Thyroid gland (tissue), 4 donors: ENCODE measurements at regions not wholly inside any gene's neighbourhood (a gene's known extent, or its start where the extent isn't known, plus 50 kb on each side); places are given as distances from the start of the nearest gene placed in this dataset.

ENCODE experiments used
- POLR2A ChIP-seq, 2 donors: fragments of 450-650 bp; IDR thresholded peaks; one replicate each; pipeline ENCODE4 v1.6.1; 2017; ENCODE audit warnings: antibody characterized with exemption in 2 of 2, mild to moderate bottlenecking in 2 of 2, moderate library complexity in 1 of 2
- TF ChIP-seq, protein P1 (sequence below), 6 experiments: fragments of 200-600 bp in 3 of 6; fragments of 450-650 bp in 3 of 6; sonication (generic) in 3 of 6; IDR thresholded peaks; one replicate each; pipeline ENCODE4 v1.5.1; 2016 to 2019; ENCODE audit warnings: antibody characterized with exemption in 6 of 6, mild to moderate bottlenecking in 2 of 6, inconsistent platforms in 1 of 6, moderate library complexity in 1 of 6

DNA sequence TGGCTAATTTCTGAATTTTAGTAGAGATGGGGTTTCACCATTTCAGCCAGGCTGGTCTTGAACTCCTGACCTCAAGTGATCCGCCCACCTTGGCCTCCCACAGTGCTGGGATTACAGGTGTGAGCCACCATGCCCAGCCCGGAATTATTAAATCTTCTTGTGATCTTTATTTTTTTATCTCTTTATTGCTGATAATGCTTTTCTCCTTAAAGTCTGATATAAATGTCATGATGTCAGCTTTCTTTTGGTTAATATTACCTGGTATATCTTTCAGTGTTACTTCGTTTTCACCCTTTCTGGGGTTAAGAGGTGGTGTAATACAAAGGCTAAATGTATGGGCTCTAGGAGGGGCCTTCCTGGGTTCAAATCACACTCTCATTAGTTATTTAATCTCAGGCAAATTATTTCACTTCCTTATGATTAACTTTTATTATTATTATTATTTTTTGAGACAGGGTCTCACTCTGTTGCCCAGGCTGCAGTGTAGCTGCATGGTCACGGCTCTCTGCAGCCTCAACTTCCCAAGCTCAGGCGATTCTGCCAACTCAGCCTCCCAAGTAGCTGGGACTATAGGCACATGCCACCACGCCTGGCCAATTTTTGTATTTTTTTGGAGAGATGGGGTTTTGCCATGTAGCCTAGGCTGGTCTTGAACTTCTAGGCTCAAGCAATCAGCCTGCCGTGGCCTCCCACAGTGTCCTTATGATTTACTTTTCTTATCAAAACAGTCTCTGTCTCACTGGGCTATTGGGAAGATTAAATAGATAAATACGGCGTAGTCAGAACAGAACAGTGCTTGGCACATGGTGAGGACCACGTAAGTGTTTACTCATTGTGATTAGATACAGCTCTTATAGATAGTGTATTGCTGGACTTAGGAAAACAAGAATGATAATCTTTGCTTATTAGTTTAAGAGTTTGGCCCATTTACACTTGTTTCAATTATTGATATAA lies 216.5 kb downstream of the URB2 start:
- TF ChIP-seq, protein P1, sequence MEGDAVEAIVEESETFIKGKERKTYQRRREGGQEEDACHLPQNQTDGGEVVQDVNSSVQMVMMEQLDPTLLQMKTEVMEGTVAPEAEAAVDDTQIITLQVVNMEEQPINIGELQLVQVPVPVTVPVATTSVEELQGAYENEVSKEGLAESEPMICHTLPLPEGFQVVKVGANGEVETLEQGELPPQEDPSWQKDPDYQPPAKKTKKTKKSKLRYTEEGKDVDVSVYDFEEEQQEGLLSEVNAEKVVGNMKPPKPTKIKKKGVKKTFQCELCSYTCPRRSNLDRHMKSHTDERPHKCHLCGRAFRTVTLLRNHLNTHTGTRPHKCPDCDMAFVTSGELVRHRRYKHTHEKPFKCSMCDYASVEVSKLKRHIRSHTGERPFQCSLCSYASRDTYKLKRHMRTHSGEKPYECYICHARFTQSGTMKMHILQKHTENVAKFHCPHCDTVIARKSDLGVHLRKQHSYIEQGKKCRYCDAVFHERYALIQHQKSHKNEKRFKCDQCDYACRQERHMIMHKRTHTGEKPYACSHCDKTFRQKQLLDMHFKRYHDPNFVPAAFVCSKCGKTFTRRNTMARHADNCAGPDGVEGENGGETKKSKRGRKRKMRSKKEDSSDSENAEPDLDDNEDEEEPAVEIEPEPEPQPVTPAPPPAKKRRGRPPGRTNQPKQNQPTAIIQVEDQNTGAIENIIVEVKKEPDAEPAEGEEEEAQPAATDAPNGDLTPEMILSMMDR (IDR thresholded peaks at IDR 0.05): no peak
- no peak for TF ChIP-seq POLR2A (IDR thresholded peaks at IDR 0.05)
